ENCODE measurements at regions not wholly inside any gene's neighbourhood (a gene's known extent, or its start where the extent isn't known, plus 50 kb on each side); places are given as distances from the start of the nearest gene placed in this dataset.

- no peak for DNase-seq
- H3K27ac Mint-ChIP-seq = no peak overlapping the region
- no peak for ATAC-seq (ENCODE audit: poor library complexity)
- no peak overlapping the region for H3K27ac ChIP-seq (ENCODE audit: low read depth in 1 of 2, low read length in 2 of 2)
- H3K36me3 ChIP-seq (ENCODE audit: insufficient read depth, low read length) = no peaks in the 10 kb centered on the region
- POLR2A ChIA-PET = no interaction called here
- H3K36me3 Mint-ChIP-seq (ENCODE audit: low read depth) = no peaks in the 10 kb centered on the region
- H3K27me3 ChIP-seq (ENCODE audit: control insufficient read depth in 1 of 2, insufficient read depth in 2 of 2, low read length in 2 of 2) = no peaks in the 10 kb centered on the region
- CTCF ChIA-PET = no interaction called here
- H3K4me3 ChIP-seq (ENCODE audit: low read length) = no peak overlapping the region
- H3K9me3 Mint-ChIP-seq = no peaks in the 10 kb centered on the region
- no peaks in the 10 kb centered on the region for H3K4me1 Mint-ChIP-seq (ENCODE audit: low read depth)
- H3K27me3 Mint-ChIP-seq = no peaks in the 10 kb centered on the region
- intact Hi-C loops (cut with DNase I, micrococcal nuclease) = loop anchor here in 1 of 2 experiments (5.0 kb wide), 1 partner anchor 1481 kb away; no protein-coding TSS in a partner anchor
- H3K4me1 ChIP-seq (ENCODE audit: insufficient read depth, low read length) = no peaks in the 10 kb centered on the region
- no peaks in the 10 kb centered on the region for H3K9me3 ChIP-seq (ENCODE audit: control insufficient read depth in 1 of 2, insufficient read depth in 1 of 2, low read length in 2 of 2)
- no peak for TF ChIP-seq CTCF (IDR thresholded peaks at IDR 0.05)
- H3K4me3 Mint-ChIP-seq = no peak overlapping the region
These were observed 529.6 kb downstream of the CPS1 start for GRCh38 chr2:211086049-211086448.

GRCh38 chr2:211089127-211089526 lies 532.7 kb downstream of the CPS1 start:
- no peaks in the 10 kb centered on the region for H3K4me1 ChIP-seq (ENCODE audit: insufficient read depth, low read length)
- ChIA-PET POLR2A (no interaction called here), CTCF (no interaction called here)
- intact Hi-C loops (cut with DNase I, micrococcal nuclease) = loop anchor here in 1 of 2 experiments (5.0 kb wide), 1 partner anchor 1478 kb away; no protein-coding TSS in a partner anchor
- ATAC-seq (ENCODE audit: poor library complexity) = no peak
- H3K4me3 Mint-ChIP-seq = no peak overlapping the region
- no peak for DNase-seq
- H3K27ac ChIP-seq (ENCODE audit: low read depth in 1 of 2, low read length in 2 of 2) = no peak overlapping the region
- no peaks in the 10 kb centered on the region for H3K36me3 ChIP-seq (ENCODE audit: insufficient read depth, low read length)
- TF ChIP-seq CTCF (IDR thresholded peaks at IDR 0.05) = no peak
- H3K9me3 ChIP-seq (ENCODE audit: control insufficient read depth in 1 of 2, insufficient read depth in 1 of 2, low read length in 2 of 2) = no peaks in the 10 kb centered on the region
- H3K36me3 Mint-ChIP-seq (ENCODE audit: low read depth) = no peaks in the 10 kb centered on the region
- H3K4me3 ChIP-seq (ENCODE audit: low read length) = no peak overlapping the region
- no peak overlapping the region for H3K27ac Mint-ChIP-seq
- no peaks in the 10 kb centered on the region for H3K27me3 Mint-ChIP-seq
- H3K4me1 Mint-ChIP-seq (ENCODE audit: low read depth) = no peaks in the 10 kb centered on the region
- H3K9me3 Mint-ChIP-seq = no peaks in the 10 kb centered on the region
- no peaks in the 10 kb centered on the region for H3K27me3 ChIP-seq (ENCODE audit: control insufficient read depth in 1 of 2, insufficient read depth in 2 of 2, low read length in 2 of 2)

GRCh38 chr2:211093743-211094303 lies 537.4 kb downstream of the CPS1 start:
- Histone ChIP-seq H3K9me3 (ENCODE audit: control insufficient read depth in 1 of 2, insufficient read depth in 1 of 2, low read length in 2 of 2) (no peaks in the 10 kb centered on the region), H3K27ac (ENCODE audit: low read depth in 1 of 2, low read length in 2 of 2) (no peak overlapping the region), H3K4me1 (ENCODE audit: insufficient read depth, low read length) (no peaks in the 10 kb centered on the region), H3K36me3 (ENCODE audit: insufficient read depth, low read length) (no peaks in the 10 kb centered on the region), H3K27me3 (ENCODE audit: control insufficient read depth in 1 of 2, insufficient read depth in 2 of 2, low read length in 2 of 2) (no peaks in the 10 kb centered on the region), H3K4me3 (ENCODE audit: low read length) (no peak overlapping the region)
- DNase-seq (no peak), ATAC-seq (ENCODE audit: poor library complexity) (no peak)
- H3K27ac Mint-ChIP-seq = no peak overlapping the region
- ChIA-PET CTCF (no interaction called here), POLR2A (interaction anchor here (0.6 kb wide), 1 partner anchor 33 kb away, joined by 3 read pairs; no protein-coding TSS in a partner anchor)
- no peaks in the 10 kb centered on the region for H3K36me3 Mint-ChIP-seq (ENCODE audit: low read depth)
- no peaks in the 10 kb centered on the region for H3K4me1 Mint-ChIP-seq (ENCODE audit: low read depth)
- H3K27me3 Mint-ChIP-seq = no peaks in the 10 kb centered on the region
- intact Hi-C loops (cut with DNase I, micrococcal nuclease) = no loop called here
- H3K9me3 Mint-ChIP-seq = peaks cover 2% of the 10 kb centered on the region
- no peak for TF ChIP-seq CTCF (IDR thresholded peaks at IDR 0.05)
- H3K4me3 Mint-ChIP-seq = no peak overlapping the region

All from CD4-positive, alpha-beta T cell (primary cell).